HG02763 (cell line): ENCODE measurements at regions not wholly inside any gene's neighbourhood (a gene's known extent, or its start where the extent isn't known, plus 50 kb on each side); places are given as distances from the start of the nearest gene placed in this dataset.
A peak's percentile ranks its signal among the peaks of the same experiment; 100 is the strongest.
"Not testable (repeated sequence)": the region's sequence is repeated elsewhere in the genome, so short reads cannot be mapped to it uniquely, and the experiment has no call there.

ENCODE experiments used
- ATAC-seq: cut with Tn5 transposase; IDR thresholded peaks from one replicate; pipeline ENCODE4 v1.9.1; 2021; ENCODE audit warnings: mild to moderate bottlenecking, moderate library complexity; ENCODE audit not compliant: unreplicated experiment

DNA sequence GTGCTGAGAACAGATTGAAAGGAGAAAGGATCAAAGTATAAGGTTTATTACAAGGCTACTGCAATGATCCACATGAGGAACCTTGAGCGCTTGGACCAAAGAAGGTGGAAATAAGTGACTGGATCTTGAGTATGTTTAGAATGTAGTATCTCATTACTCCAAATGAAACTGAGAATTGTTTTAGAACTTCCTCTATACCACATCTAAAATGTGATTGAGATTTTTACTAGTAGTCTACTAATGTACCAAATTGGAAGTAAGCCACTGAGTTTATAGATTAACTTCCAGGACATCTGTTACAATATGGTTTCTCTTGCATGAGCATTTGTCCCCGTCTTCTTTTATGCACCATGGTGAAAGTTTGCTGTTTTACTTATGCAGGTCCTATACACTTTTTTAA is 300.5 kb downstream of the SUCLG1 start:
- no peak for ATAC-seq

DNA sequence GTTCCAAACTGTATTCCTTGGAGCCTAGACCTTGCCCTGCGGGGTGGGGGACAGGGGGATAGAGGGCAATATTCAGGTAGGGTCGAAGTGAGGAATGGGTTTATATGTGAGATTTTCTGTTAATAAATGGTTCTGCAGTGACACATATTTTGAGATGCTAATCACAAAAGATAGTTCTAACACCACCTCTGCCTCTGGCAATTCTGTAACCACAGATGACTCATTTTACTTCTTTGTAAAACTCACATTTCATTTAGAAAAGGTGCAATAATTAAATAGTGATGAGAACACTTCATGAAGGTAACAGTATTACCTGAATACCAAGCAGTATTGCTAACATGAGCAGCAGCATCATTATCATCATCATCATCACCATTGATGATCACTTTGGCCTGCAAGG is 306.6 kb downstream of the SUCLG1 start:
- no peak for ATAC-seq

- ATAC-seq, result no peak
Observed at GRCh38 chr2:84144345-84144744, 314.7 kb downstream of the SUCLG1 start.

- ATAC-seq, result no peak
Observed at GRCh38 chr2:84137034-84137433, 322.0 kb downstream of the SUCLG1 start.

DNA sequence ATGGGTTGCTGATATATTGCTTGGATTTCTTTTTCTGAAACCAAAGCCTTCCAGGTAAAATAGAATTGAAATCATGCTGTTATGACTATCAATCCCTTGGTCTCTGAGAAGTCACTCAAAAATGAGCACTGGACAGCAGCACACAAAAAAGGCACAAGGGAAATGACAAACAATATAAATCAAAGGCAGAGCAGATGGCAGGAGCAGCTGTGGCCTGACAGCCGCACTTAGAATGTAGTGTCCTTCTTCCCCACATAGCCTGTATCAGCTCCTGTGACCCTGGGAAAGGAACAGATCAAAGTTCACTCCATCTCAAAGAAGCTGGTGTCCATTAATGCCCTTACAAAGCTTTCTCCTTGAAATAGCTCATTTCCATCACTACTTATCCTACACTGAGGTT is 326.7 kb downstream of the SUCLG1 start:
- no peak for ATAC-seq

DNA sequence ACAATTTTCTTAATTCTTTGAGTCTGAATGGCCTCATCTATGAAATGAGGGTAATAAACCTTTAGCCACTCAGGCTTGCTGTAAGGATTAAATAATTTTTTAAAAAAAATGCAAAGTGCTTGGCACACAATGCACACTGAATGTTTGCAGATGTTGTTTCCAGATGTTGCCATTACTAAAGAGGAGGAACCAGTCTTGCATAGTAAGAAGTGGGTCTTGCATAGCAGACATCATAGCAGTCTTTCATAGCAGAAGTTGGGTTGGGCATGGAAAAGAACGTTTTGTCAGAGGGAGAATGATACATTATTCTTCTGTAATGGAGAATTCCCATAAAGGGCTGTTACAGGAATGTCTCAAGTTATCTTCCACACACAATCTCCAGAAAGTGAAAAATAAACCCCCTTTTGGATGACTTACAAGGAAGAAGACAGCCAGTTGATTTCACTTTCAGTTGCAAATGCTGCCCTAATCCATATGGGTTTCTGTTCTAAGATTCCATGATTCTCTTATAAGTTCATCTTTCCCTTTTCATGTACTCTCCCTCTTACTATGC is 327.7 kb downstream of the SUCLG1 start:
- ATAC-seq, result no peak

GRCh38 chr2:84129018-84129417 is 330.1 kb downstream of the SUCLG1 start:
- ATAC-seq, result no peak

GRCh38 chr2:84127812-84128211 is 331.3 kb downstream of the SUCLG1 start:
- ATAC-seq, result not testable (repeated sequence)

- ATAC-seq, result no peak
Observed at GRCh38 chr2:84126530-84126929, 332.6 kb downstream of the SUCLG1 start.

DNA sequence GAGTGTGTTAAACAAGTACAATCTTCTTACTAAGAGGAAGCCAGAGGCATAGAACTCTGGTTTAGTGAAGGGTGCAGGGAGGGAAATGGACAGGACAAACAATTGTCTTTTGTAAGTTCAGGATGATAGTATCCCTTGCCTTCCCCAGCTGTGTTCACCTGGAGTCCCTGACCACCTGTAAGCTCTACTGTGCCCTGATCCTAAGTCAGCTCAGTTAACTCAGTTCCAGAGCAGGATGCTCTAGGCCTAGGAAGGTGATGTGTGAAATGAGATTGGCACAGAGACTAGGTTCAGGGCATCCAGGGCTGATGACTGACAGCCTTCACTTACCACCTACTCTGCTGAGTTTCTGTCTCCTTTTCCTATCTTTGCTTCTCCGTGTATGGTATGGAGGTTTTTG is 333.0 kb downstream of the SUCLG1 start:
- ATAC-seq, result no peak

DNA sequence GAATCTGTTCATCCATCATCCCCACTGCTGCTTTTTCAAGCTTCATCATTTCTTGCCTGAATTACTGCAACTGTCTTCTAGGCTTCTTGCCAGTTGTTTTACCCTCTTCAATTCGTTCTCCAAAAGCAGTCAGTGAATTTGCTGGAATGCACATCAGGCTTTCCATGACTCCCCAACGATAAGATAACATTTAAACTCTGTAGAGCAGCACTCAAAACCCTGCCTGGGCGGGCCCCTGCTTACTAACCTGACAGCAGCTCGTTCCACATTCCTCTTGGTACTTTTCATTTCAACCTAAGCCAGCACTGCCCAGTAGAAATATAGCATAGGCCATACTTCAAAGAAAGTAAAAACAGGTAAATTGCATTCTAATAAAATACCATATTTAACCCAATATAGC is 342.9 kb downstream of the SUCLG1 start:
- no peak for ATAC-seq

DNA sequence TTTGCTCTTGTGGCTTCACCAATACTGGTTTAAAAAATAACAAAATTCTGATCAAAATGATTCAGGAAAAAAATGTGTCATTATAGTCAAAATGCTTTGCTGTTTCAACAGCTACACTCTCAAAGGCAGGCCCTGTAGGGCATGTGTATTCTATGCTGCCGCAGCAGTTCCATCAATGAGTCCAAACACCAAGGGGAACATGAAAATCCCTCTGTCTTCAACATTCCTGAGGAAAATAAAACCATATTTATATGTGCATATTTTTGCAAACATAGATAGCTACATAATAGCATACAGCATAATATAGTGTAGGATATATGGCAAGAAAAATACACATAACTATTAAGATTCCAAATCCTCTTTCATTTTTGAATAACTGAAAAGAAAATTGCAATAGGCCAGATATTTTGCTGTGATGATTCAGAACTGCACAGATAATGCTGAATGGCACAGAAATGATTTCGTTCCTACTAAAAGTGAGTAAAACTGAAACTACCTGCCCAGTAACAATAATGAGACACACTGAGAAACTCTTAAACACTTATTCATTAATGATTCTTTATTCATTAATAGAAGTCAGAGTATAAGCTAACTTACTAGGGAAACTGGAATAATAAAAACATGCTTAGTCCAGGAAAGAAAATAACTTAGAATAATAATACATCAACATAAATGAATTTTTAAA is 343.8 kb downstream of the SUCLG1 start:
- ATAC-seq, result peak; percentile 76

DNA sequence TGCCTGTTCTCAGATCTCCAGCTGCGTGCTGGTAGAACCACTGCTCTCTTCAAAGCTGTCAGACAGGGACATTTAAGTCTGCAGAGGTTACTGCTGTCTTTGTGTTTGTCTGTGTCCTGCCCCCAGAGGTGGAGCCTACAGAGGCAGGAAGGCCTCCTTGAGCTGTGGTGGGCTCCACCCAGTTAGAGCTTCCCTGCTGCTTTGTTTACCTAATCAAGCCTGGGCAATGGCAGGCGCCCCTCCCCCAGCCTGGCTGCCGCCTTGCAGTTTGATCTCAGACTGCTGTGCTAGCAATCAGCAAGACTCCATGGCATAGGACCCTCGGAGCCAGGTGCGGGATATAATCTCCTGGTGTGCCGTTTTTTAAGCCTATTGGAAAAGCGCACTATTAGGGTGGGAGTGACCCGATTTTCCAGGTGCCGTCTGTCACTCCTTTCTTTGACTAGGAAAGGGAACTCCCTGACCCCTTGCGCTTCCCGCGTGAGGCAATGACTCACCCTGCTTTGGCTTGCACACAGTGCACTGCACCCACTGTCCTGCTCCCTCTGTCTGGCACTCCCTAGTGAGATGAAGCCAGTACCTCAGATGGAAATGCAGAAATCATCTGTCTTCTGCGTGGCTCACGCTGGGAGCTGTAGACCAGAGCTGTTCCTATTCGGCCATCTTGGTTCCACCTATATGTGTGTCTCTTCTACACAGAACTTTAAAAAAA is 355.1 kb downstream of the SUCLG1 start:
- not testable (repeated sequence) for ATAC-seq

GRCh38 chr2:84102274-84102673 is 356.8 kb downstream of the SUCLG1 start:
- no peak for ATAC-seq

GRCh38 chr2:84088656-84089055 is 370.4 kb downstream of the SUCLG1 start:
- no peak for ATAC-seq

DNA sequence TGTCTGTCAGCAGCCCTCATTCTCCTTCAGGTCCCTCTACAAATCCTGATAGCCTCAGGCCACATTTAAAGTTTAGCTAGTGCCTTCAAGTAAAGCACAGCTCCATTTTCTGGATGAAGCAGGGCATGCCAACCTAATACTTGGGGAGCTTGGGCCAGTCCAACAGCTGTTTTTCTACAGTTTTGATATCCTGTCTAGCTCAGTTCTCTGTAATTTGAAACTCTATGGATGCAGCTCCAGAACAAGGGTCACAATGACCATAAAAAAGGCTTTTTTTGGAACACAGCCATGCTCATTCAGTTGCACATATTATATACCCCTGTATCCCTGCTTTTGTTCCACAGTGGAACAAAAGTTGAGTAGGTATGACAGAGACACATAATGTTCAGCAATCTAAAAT is 373.5 kb downstream of the SUCLG1 start:
- no peak for ATAC-seq

DNA sequence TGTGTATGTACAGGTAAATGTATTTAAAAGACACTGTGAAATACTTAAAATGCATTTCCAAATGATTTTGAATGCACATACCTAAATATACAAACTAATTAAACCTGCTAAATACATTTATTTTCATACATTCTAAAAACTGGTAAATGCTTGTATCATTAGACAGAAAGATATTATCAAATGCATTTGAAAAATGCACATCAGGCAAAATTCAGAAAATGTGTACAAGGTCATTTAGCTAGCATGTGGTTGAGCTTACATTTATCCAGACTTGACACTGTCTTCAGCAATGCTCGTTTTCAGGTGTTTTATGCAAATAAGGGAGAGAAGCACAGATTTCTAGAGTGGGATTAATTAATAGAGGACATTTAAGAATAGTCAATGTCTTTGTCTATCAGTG is 374.2 kb downstream of the SUCLG1 start:
- no peak for ATAC-seq

- ATAC-seq, result no peak
Observed at GRCh38 chr2:84083984-84084383, 375.1 kb downstream of the SUCLG1 start.

DNA sequence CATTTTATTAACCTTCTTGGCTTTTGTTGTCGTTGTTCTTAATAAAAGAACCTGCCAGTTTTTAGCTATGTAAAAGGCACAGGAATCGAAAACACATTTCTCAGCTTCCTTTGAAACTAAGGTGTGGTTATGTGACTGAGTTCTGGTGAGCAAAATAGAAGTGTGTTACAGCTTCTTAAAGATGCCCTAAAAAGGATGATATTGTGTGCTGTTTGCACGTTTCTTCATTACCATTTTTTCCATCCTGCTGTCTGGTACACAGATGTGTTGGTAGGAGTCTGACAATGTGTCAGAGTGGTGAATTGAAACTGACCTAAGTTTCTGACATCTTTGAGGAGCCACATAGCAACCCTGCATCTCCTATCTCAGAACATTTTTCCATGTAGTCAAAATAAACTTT is 380.6 kb downstream of the SUCLG1 start:
- no peak for ATAC-seq

DNA sequence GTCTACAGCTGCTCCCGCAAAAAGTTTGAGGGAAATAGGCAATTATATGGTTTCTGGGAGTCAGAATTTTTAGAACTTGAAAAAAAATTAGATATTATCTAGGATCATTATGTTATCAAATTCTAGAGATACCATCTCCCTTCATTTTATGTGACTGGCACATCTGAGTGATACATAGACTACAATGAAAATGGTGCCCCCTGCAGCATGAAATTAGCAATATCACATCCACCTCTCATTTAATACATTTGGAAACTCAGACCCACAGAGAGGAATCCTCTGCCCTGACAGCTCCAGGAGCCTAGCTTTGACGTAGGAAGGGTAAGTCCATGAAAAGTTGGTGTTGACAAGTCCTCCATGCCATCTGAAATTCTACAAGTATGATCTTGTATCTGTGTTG is 381.6 kb downstream of the SUCLG1 start:
- no peak for ATAC-seq

DNA sequence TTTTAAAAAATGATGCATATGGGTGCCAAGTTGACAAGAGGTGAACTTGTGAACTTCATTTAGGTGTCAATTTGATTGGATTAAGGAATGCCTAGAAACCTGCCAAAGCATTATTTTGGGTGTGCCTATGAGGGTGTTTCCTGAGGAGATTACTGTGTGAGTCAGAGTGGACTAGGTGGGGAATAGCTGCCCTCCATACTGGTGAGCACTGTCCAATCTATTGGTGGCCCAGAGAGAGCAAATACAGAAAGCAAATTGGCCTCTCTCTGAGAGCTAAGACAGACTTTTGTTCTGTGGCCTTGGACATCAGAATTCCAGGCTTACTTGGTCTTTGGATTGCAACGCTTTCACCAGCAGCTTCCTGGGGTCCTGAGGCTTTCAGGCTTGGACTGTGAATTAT is 388.0 kb downstream of the SUCLG1 start:
- no peak for ATAC-seq

DNA sequence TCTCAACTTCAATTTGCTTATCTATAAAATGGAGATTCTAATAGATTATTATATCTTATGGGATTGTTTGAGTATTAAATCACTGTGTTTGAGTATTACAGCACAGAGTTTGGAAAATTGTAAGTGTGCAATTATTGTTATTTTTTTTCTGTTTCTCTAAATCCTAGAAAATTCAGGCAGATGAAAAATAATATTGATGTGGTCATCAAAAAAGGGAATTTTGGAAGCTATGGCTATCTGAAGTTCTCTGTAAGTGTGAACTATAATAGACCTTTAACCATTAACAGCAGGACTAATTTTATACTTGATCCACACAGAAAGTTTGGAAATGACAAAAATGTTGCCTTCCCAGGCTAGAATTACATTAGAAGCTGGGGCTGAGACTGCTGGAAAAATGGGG is 393.2 kb downstream of the SUCLG1 start:
- ATAC-seq, result no peak
